ENCODE measurements at regions not wholly inside any gene's neighbourhood (a gene's known extent, or its start where the extent isn't known, plus 50 kb on each side); places are given as distances from the start of the nearest gene placed in this dataset.
"Not testable (repeated sequence)": the region's sequence is repeated elsewhere in the genome, so short reads cannot be mapped to it uniquely, and the experiment has no call there.

DNA sequence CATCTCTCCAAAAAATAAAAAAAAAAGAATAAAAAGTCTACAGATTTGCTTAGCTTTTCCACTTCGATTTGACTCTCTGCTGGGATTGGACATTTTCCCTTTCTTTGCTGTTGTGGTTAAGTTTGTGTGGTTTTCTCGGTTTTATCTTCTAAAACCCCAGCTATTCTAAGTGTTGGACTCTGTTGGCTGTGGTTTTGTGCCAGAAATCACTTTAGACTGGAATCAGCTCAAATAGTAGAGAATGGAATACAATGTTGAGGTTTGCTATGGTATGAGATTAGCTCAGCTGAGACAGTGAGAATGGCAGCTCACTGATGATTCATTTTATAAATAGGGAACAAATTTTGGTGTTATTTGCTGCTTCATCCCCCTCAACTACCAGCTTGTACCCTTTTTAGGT, 116.0 kb downstream of the BUB3 start:
- no peak for DNase-seq (ENCODE audit: low read depth)

DNA sequence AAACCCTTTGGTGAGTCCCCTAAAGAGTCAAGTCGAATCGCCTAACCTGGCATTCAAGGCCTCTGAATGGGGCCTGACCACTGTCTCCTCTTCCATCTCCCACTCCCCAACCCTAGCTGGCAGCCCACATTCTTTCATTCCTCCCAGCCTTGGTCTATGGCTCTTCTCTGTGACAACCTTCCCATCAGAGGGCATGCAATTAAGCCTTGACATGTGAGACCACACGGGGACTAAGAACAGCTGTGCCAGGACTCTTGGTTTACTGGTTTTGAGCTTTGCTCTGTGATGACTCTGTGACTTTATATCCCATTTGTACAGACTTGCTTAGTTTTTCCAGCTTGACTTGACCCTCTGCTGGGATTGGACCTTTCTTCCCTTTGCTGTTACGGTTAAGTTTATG, 116.6 kb downstream of the BUB3 start:
- DNase-seq (ENCODE audit: low read depth) = no peak

DNA sequence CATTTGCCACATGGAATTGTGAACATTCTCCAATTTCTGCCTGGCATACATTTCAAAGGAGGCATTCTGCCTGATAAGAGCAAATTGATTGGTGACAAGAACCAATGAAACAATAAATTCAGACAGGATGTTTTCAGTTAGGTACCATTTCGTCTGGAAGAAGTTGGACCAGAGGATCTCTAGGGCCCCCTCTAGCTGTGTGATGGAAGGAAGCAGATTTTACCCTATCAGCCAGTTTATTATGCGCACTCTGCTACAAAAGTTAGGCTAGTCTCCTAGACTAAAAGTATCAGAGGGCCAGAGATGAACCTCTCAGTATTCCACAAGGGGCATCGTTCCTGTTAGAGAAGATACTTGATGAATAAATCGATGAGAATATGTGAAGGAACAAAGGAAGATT, 118.0 kb downstream of the BUB3 start:
- no peak for DNase-seq (ENCODE audit: low read depth)

DNA sequence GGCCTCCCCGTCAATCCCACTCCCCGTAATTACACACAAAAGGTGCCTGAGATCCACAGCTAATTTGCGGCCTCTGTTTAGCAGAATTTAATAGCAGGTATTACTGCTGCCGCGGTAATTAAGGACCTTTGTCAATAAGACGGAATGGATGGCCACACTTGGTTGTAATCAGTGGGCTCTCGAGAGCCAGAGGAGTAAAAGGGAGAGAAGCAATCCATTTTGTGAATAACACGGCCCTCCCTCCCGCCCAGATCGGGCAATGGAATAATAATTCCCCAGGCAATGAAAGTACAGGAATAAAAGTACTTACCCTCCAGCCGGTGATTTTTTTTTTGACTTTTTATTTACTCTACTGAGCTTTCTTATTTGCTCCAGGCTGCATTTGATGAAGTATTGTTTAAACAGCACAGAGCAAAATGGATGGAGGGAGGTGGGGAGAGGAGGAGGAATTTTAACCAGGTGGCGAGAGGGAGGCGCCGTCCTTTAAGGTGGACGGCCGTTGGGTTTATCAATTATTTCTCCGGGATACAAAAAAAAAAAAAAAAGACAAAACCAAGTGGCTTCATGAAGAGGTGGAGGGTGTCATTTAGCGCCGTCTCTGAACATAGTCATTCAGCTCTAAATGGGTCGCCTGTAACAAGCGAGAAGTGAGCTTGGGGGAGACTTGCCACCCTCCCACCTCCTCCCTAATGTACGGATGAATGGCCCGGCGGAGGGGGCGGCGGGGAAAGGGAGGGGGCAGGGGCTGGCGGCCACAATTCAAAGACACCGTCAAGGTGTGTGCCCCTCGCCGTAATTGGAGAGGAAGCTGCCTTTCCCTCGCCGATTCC, 120.3 kb downstream of the BUB3 start:
- DNase-seq (ENCODE audit: low read depth) = no peak

DNA sequence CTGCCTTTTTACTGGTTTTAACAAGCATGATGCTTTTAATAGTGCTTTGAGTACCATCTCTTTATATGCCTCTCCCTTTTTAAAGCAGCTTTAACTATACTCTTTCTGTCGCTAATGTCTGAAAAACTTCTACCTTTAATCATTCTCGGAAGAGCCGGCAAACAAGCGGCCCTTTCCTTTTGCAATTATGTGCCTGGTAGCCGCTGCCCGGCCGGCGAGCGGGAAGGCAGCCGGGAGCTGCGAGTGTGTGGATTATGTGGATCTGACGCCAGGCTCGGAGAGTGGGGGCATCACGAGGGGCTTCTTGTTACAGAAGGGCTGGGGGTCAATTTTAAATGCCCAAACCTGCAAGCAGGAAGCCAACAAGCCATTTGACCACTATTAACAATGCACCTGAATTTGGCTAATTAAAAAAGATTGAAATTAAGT, 120.9 kb downstream of the BUB3 start:
- DNase-seq (ENCODE audit: low read depth) = no peak

DNA sequence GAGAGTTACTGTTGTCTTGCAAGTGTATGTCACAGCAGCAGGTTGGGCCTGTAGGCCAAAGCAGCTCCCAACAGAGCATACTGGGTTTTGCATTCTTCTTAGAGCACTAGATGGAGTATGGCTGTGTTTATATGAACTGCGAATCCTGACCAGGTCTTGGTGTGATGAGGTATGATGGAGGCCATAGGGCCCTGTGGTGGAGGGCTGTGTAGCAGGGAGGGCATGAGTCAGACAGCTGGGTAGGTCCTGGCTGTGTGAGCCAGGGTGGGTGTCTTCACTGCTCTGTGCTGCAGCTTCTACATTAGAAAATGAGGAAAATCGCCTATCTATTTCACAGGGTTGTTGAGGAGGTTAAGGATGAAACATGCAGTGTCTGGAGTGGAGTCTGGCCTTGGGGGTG, 124.2 kb downstream of the BUB3 start:
- no peak for DNase-seq (ENCODE audit: low read depth)

DNA sequence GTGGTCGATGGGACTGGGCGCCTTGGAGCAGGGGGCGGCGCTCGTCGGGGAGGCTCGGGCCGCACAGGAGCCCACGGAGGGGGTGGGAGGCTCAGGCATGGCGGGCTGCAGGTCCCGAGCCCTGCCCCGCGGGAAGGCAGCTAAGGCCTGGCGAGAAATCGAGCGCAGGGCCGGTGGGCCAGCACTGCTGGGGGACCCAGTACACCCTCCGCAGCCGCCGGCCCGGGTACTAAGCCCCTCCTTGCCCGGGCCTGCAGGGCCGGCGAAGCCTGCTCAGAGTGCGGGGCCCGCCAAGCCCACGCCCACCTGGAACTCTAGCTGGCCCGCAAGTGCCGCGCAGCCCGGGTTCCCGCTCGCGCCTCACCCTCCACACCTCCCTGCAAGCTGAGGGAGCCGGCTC, 129.2 kb downstream of the BUB3 start:
- DNase-seq (ENCODE audit: low read depth) = not testable (repeated sequence)

DNA sequence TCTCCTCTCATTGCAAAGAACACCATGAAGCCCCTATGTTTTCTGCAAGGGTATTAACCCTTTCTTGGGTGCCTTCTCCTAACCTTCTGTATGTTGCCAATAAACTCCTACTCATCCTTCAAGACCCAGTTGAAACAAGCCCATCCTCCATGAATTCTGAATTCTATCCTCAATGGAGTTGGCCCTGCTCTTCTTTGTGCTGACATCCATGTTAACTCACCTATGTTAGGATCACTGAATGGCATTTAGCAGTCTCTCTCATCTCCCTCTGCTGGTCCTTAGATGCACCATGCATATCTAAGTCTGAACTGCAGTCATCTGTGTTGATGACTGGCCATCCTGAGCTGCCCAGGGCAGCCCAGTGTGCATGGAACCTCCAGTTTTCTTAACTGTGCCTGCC, 129.8 kb downstream of the BUB3 start:
- DNase-seq (ENCODE audit: low read depth) = no peak

DNA sequence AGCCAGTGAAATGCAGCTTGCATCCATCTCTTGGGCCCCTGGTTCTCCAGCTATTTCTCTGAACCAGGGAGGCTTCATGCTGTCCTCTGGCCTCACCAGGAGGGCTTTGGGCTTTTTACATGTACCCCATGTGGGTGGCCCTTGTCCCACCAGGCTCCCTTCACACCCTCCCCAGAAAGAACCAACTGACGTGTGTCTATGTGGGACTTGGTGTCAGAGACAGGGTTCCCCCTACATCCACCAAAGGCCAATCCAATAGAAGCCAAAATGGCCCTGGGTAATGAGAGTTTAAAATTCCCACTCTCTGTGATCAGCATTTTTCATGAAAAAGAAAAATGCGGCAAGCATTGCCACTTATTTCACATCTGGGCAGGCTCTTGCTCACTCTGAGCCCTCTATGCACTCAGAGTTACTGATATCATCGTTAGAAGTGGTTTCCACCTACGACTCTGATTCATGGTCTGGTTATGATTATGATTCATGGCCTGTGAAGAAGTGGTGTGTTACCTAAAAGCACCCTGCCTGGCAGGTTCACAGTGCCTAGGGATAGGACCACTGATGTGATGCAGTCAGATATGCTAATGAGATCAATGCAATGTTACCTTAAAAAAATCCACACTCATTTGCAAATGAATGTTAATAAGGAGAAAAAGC, 133.5 kb downstream of the BUB3 start:
- peak; percentile 5 for DNase-seq (ENCODE audit: low read depth)

DNA sequence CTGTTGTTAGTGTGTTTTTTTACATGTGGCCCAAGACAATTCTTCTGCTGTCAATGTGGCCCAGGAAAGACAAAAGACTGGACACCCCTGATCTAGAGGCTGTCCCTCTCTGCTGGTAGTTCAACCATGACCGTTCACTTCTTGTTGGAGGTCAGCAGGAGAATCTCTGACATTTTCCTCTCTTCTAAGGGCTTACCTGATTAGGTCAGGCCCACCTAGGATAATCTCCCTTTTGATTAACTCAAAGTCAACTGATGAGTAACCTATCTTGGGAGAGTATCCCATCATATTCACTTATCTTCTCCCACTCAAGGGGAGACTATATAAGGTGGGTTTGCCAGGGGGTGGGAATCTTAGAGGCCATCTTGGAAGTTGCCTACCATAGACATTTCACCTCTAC, 135.2 kb downstream of the BUB3 start:
- no peak for DNase-seq (ENCODE audit: low read depth)

DNA sequence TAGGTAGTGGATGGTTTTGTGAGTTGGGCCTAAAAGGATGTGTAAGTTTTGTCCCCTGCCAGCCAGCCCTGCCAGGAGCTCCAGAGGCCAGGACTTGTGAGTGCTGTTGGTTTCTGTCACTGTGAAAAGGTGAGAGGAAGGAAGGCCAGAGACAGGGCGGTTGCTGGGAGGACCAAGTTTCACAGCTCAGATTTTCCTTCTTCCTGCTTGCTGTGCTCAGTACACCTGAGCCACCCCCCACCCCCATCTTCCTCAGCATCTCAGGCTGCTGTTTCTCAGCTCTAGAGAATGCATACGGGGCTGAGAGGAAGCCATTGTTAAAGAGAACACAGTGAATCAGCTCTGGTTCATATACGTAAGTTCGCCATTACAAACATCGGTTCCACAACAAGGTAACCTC, 139.9 kb downstream of the BUB3 start:
- DNase-seq (ENCODE audit: low read depth) = no peak

DNA sequence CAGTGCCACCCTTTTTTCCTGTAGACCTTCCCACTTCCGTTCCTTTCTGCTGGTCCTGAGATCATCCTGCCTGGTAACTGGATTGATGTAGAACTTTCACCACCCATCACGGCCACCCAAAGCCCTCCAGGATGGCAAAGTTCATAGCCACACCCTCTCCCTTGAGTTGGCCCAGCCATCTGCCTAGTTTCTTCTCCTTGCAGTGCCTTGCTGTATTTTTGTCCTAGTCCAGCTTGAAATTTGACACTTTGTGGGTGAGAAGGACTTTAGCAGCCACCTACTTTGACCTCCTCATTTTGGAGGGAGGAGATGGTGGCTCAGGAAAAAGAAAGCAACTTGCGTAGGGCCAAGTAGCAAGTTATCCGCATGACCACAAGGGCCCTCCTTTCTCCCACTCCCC, 140.7 kb downstream of the BUB3 start:
- DNase-seq (ENCODE audit: low read depth) = no peak

DNA sequence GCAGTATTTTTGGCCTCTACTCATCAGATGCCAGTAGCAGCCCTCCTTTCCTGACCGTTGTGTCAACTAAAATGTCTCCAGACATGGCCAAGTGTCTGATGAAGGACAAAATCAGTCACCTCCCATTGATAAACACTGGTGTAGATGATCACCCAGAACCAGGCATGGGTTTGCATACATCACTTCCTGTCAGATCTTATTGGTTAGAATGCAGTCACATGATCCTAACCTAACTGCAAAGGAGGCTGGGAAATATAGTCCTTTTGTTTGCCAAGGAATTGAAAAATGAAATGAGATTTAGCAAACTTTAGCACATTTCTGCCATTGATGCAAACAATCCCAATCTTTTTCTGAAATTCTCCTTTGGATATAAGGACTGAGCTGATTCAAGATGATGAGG, 141.4 kb downstream of the BUB3 start:
- DNase-seq (ENCODE audit: low read depth) = no peak

DNA sequence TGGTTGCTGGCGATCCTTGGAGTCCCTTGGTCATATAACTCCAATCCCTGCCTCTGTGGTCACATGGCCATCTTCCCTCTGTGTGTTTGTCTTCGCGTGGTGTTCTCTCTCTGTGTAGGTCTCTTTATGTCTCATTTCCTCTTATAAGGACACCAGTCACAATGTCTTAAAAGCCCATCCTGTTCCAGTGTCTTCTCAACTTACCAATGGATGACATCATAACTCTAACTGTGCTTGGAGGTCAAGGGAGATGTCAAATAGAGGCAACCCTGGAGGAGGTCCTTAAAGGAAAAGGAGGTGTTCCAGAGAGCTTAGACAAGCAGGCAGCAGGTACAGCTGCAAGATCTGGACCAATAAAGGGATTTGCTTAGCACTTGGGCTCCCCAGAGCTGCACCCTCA, 143.0 kb downstream of the BUB3 start:
- no peak for DNase-seq (ENCODE audit: low read depth)

DNA sequence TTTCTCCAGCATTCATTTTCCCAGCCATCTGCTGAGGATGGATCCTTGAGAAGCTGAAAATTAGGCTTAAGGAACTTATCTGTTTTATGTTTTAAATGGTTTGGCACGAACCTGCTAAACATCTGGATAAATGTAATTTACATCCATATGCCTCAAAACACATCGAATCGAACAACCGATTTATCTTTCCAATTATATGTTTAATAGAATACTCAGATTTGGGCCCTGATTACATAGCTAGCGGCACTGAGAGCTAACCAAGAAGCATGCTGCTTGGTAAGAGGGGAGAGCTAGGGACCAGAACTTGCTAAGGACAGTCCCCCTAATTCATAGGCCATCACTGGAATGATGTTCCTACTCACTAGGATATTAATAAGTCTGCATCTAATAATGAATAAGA, 144.4 kb downstream of the BUB3 start:
- DNase-seq (ENCODE audit: low read depth) = no peak

DNA sequence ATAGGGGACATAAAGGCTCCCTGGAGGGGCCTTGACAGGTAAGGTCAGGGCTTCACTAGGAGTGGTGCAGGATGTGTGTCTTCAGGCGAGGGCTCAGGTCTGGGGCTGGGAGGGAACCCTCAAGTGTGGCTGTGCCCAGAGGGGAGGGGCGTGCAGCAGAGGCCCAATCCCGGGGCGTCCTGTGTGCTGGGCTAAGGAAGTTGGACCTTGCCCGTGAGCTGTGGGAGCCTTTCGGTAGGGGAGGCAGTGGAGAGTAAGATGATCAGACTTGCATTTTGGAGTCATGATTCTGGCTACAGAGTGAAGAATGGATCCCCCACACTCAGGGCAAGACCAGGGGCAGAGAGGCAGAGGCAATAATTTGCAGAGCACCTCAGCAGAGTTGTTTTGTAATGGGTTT, 145.4 kb downstream of the BUB3 start:
- no peak for DNase-seq (ENCODE audit: low read depth)

DNA sequence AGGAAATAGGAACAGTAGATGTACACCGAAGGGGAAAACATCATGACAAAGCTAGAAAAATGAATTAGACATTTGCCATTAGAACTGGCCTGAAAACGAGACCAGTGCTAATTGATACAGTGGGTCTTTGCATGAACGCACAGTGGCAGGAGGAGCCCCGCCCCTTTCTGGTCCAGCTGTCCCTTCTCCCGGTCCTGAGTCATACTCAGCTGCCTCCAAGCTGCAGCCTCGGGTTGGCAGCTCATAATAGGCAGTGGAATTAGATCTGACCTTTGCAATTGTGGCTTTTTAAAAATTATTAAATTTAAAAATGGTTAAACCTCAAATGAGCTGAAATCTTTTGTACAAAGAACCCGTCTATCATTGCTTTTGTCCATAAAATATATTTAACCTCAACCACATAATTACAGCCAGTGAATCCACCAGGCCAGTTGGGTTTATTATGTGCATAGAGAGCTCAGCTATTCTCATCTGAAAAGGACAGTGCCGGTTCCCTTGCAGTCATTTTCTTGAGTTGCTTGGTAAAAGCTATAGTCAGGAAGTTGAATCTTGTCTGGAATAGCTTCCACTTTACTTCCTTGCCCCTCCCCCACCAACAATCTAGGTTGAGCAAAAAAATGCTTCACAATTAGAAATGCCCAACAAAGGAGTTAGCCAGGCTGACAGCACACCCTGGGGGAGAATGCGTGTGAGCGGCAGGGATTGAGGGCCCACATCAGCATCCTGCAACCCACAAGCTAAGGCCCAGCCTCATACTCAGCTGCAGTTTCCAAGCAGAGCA, 147.1 kb downstream of the BUB3 start:
- no peak for DNase-seq (ENCODE audit: low read depth)

DNA sequence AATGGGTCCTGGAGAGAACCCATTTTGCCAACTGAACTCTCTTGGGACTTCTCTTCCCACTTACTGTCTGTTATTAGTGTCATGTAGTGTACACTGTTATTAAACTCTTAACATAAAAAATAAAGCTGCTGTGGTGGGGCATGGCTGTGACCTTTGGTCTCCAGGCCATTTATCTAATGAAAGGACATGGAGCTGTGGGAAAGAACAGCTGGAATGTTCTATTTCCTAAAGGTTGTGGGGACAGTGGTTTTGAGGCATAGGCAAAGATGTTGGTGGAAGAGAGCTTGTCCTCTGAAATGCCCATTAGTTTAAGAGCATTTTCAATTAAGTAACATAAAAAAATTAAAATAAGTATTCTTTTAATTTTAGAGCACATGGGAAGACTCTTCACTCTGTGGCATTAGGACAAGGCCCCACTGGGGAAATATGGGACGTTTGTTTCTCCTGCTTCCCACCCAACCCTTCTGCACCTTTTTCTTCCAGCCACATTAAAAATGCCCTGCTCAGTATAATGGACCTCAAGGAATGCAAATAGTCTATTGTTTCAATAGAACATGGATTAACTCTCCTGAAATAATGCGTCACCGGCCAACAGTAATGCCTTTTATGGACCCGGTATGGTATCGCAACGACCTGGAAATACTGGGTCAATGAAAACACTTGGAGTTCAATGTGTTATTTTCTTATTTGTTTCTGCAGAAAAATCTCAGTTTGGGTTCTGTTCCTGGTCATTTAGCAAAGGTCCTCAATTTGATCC, 149.6 kb downstream of the BUB3 start:
- no peak for DNase-seq (ENCODE audit: low read depth)

DNA sequence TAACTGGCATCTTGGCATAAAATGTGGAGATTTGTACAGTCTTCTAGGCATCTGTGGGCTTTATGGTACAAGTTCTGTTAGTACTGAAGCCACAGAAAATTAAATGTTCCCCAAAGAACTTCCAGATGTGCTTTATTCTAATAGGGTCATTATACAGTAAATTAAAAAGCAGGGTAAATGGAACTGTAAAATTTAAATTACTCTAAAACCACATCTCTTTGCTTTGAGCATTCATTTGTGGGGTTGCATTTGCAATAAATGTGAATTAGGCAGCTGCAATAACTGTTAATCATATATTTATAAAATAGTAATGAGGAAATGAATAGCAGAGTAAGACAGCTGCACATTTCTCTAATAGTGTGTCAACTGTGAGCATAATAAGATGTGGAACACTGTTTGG, 151.5 kb downstream of the BUB3 start:
- DNase-seq (ENCODE audit: low read depth) = no peak

DNA sequence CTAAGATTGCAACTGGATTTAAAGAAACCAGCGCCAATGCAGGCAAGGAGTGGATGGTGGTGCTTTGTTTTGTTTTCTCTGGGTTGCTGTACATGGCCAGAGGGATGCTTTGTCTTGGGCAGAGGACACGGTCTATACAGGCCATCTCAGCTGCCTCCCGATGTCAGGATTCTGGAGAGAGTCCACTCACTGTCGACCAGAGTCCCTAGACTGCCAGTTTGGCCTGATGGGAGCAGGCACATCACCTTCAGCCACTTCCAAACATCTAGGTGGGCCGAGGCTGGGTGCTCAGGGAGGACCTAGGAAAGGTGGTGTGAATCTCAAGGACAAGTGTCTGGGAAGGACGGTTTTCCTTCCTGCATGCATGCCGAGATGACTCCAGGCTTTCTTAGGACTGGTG, 152.1 kb downstream of the BUB3 start:
- no peak for DNase-seq (ENCODE audit: low read depth)

DNA sequence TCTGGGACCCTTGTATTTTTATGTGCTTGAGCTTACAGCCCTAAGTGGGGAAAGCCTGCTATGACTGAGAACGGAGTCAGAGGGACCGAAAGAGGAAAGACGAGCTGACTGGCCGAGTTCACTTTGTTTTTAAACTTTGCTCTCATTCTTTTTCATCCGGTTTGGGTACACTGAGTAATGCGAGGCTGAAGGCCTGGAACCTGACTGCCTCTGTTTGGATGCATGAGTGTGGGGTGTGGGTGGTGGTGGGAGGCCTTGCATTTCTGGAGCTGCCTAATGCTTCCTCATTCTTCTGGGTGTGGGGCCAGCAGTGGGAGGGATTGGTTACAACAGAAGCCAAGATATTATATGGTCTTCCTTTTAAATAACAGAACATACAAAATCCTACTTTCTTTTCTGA, 155.5 kb downstream of the BUB3 start:
- DNase-seq (ENCODE audit: low read depth) = no peak

DNA sequence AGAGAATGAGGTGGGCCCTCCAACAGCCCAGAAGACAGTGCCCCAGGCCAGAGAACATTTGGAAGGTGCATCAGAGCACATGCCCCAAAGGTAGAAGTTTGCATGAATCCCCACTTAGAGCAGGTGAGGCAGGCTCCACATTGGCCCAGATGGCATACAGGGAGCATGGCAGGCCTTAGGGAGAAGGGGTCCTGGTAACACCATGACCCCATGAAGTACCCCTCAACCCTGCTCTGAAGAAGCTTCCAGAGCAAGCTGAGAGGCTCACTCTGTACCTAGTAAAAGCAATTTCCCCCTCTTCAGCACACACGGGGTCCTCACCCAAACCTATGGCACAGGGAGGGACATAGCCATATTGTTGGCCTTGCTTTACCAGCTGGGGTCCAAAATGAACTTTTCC, 162.6 kb downstream of the BUB3 start:
- DNase-seq (ENCODE audit: low read depth) = no peak

Data from stimulated activated CD4-positive, alpha-beta T cell treated with anti-CD3 and anti-CD28 coated beads, Interleukin-2, amount 100 ng/mL, for 4 hours (primary cell).